ENCODE measurements at regions not wholly inside any gene's neighbourhood (a gene's known extent, or its start where the extent isn't known, plus 50 kb on each side); places are given as distances from the start of the nearest gene placed in this dataset.
"Not testable (repeated sequence)": the region's sequence is repeated elsewhere in the genome, so short reads cannot be mapped to it uniquely, and the experiment has no call there.

GRCh38 chr6:27836141-27836782 lies 75.9 kb downstream of the OR2B2 start:
- peaks cover 29% of the 10 kb centered on the region for H3K4me1 ChIP-seq (ENCODE audit: insufficient read depth, low read length)
- peak overlapping the region; percentile 98 for H3K27ac ChIP-seq (ENCODE audit: low read depth, low read length)
- peak overlapping the region; percentile 86 for H3K4me3 ChIP-seq (ENCODE audit: low read length)
- H3K36me3 ChIP-seq (ENCODE audit: insufficient read depth, low read length) = no peaks in the 10 kb centered on the region
- no peaks in the 10 kb centered on the region for H3K27me3 ChIP-seq (ENCODE audit: insufficient read depth, low read length)
- H3K9ac ChIP-seq (ENCODE audit: low read depth, low read length) = peak overlapping the region; percentile 99
- 60% methylated on average over 3 of the region's 3 CpGs for WGBS
- no peaks in the 10 kb centered on the region for H3K9me3 ChIP-seq (ENCODE audit: insufficient read depth, low read depth, low read length)

- peaks cover 29% of the 10 kb centered on the region for H3K4me1 ChIP-seq (ENCODE audit: insufficient read depth, low read length)
- WGBS = 86% methylated on average over 4 of the region's 4 CpGs
- H3K4me3 ChIP-seq (ENCODE audit: low read length) = no peak overlapping the region
- no peaks in the 10 kb centered on the region for H3K36me3 ChIP-seq (ENCODE audit: insufficient read depth, low read length)
- H3K27me3 ChIP-seq (ENCODE audit: insufficient read depth, low read length) = no peaks in the 10 kb centered on the region
- no peaks in the 10 kb centered on the region for H3K9me3 ChIP-seq (ENCODE audit: insufficient read depth, low read depth, low read length)
- peak overlapping the region; percentile 43; the same call in 1 of the 2 replicates for H3K9ac ChIP-seq (ENCODE audit: low read depth, low read length)
- H3K27ac ChIP-seq (ENCODE audit: low read depth, low read length) = peak overlapping the region; percentile 21; the same call in 1 of the 2 replicates
These were observed 77.2 kb downstream of the OR2B2 start for GRCh38 chr6:27834879-27835549.

GRCh38 chr6:27834384-27834783 lies 77.8 kb downstream of the OR2B2 start:
- peaks cover 29% of the 10 kb centered on the region for H3K4me1 ChIP-seq (ENCODE audit: insufficient read depth, low read length)
- no CpG with 5 or more reads among the region's 1 CpG for WGBS
- H3K9ac ChIP-seq (ENCODE audit: low read depth, low read length) = no peak overlapping the region

GRCh38 chr6:27831434-27832081 lies 80.6 kb downstream of the OR2B2 start:
- H3K9ac ChIP-seq (ENCODE audit: low read depth, low read length) = peak overlapping the region; percentile 93
- H3K4me1 ChIP-seq (ENCODE audit: insufficient read depth, low read length) = peaks cover 27% of the 10 kb centered on the region
- H3K9me3 ChIP-seq (ENCODE audit: insufficient read depth, low read depth, low read length); H3K27me3 ChIP-seq (ENCODE audit: insufficient read depth, low read length); H3K36me3 ChIP-seq (ENCODE audit: insufficient read depth, low read length): not testable (repeated sequence)
- under 1% methylated on average over 20 of the region's 26 CpGs for WGBS
- H3K27ac ChIP-seq (ENCODE audit: low read depth, low read length) = peak overlapping the region; percentile 96
- peak overlapping the region; percentile 71 for H3K4me3 ChIP-seq (ENCODE audit: low read length)

More at GRCh38 chr6:27834384-27834783, 77.8 kb downstream of the OR2B2 start:
- Histone ChIP-seq H3K27ac (ENCODE audit: low read depth, low read length) (0 out of 2 replicates have a peak overlapping the region, but pooled peaks have one; percentile 17), H3K4me3 (ENCODE audit: low read length) (no peak overlapping the region), H3K9me3 (ENCODE audit: insufficient read depth, low read depth, low read length) (no peaks in the 10 kb centered on the region), H3K36me3 (ENCODE audit: insufficient read depth, low read length) (no peaks in the 10 kb centered on the region), H3K27me3 (ENCODE audit: insufficient read depth, low read length) (no peaks in the 10 kb centered on the region)

GRCh38 chr6:27830600-27831433 lies 81.4 kb downstream of the OR2B2 start:
- WGBS = under 1% methylated on average over 28 of the region's 52 CpGs
- not testable (repeated sequence) for H3K9me3 ChIP-seq (ENCODE audit: insufficient read depth, low read depth, low read length); H3K36me3 ChIP-seq (ENCODE audit: insufficient read depth, low read length); H3K27me3 ChIP-seq (ENCODE audit: insufficient read depth, low read length)
- Histone ChIP-seq H3K4me1 (ENCODE audit: insufficient read depth, low read length) (peaks cover 20% of the 10 kb centered on the region), H3K9ac (ENCODE audit: low read depth, low read length) (peak overlapping the region; percentile 93), H3K27ac (ENCODE audit: low read depth, low read length) (peak overlapping the region; percentile 93), H3K4me3 (ENCODE audit: low read length) (peak overlapping the region; percentile 71)

GRCh38 chr6:27830212-27830599 lies 82.0 kb downstream of the OR2B2 start:
- Histone ChIP-seq H3K9me3 (ENCODE audit: insufficient read depth, low read depth, low read length) (peaks cover 9% of the 10 kb centered on the region; the same call in 1 of the 2 replicates), H3K36me3 (ENCODE audit: insufficient read depth, low read length) (peaks cover 7% of the 10 kb centered on the region), H3K27ac (ENCODE audit: low read depth, low read length) (peak overlapping the region; percentile 93), H3K27me3 (ENCODE audit: insufficient read depth, low read length) (no peaks in the 10 kb centered on the region), H3K4me1 (ENCODE audit: insufficient read depth, low read length) (peaks cover 17% of the 10 kb centered on the region), H3K9ac (ENCODE audit: low read depth, low read length) (peak overlapping the region; percentile 93), H3K4me3 (ENCODE audit: low read length) (peak overlapping the region; percentile 71)
- 3% methylated on average over 5 of the region's 5 CpGs for WGBS

GRCh38 chr6:27829453-27830211 lies 82.6 kb downstream of the OR2B2 start:
- Histone ChIP-seq H3K36me3 (ENCODE audit: insufficient read depth, low read length) (peaks cover 7% of the 10 kb centered on the region), H3K4me3 (ENCODE audit: low read length) (peak overlapping the region; percentile 71), H3K9me3 (ENCODE audit: insufficient read depth, low read depth, low read length) (peaks cover 9% of the 10 kb centered on the region; the same call in 1 of the 2 replicates), H3K27me3 (ENCODE audit: insufficient read depth, low read length) (no peaks in the 10 kb centered on the region), H3K4me1 (ENCODE audit: insufficient read depth, low read length) (peaks cover 11% of the 10 kb centered on the region), H3K9ac (ENCODE audit: low read depth, low read length) (peak overlapping the region; percentile 93), H3K27ac (ENCODE audit: low read depth, low read length) (peak overlapping the region; percentile 93)
- 88% methylated on average over 8 of the region's 9 CpGs for WGBS

- 98% methylated on average over 24 of the region's 35 CpGs for WGBS
- not testable (repeated sequence) for H3K36me3 ChIP-seq (ENCODE audit: insufficient read depth, low read length); H3K9ac ChIP-seq (ENCODE audit: low read depth, low read length); H3K4me3 ChIP-seq (ENCODE audit: low read length); H3K27ac ChIP-seq (ENCODE audit: low read depth, low read length); H3K27me3 ChIP-seq (ENCODE audit: insufficient read depth, low read length); H3K9me3 ChIP-seq (ENCODE audit: insufficient read depth, low read depth, low read length)
- H3K4me1 ChIP-seq (ENCODE audit: insufficient read depth, low read length) = peaks cover 17% of the 10 kb centered on the region
These were observed 84.7 kb downstream of the OR2B2 start for GRCh38 chr6:27827477-27827876.

GRCh38 chr6:27826612-27826985 lies 85.6 kb downstream of the OR2B2 start:
- peaks cover 11% of the 10 kb centered on the region for H3K4me1 ChIP-seq (ENCODE audit: insufficient read depth, low read length)
- H3K27ac ChIP-seq (ENCODE audit: low read depth, low read length) = not testable (repeated sequence)
- WGBS = 73% methylated on average over 12 of the region's 30 CpGs

GRCh38 chr6:27825848-27826611 lies 86.2 kb downstream of the OR2B2 start:
- 18% methylated on average over 11 of the region's 15 CpGs for WGBS
- not testable (repeated sequence) for H3K9ac ChIP-seq (ENCODE audit: low read depth, low read length); H3K4me1 ChIP-seq (ENCODE audit: insufficient read depth, low read length); H3K9me3 ChIP-seq (ENCODE audit: insufficient read depth, low read depth, low read length); H3K27ac ChIP-seq (ENCODE audit: low read depth, low read length); H3K27me3 ChIP-seq (ENCODE audit: insufficient read depth, low read length); H3K36me3 ChIP-seq (ENCODE audit: insufficient read depth, low read length)
- H3K4me3 ChIP-seq (ENCODE audit: low read length) = peak overlapping the region; percentile 74; the same call in 1 of the 2 replicates

More at GRCh38 chr6:27826612-27826985, 85.6 kb downstream of the OR2B2 start:
- H3K27me3 ChIP-seq (ENCODE audit: insufficient read depth, low read length); H3K4me3 ChIP-seq (ENCODE audit: low read length); H3K9ac ChIP-seq (ENCODE audit: low read depth, low read length); H3K36me3 ChIP-seq (ENCODE audit: insufficient read depth, low read length); H3K9me3 ChIP-seq (ENCODE audit: insufficient read depth, low read depth, low read length): not testable (repeated sequence)

Data from HUES64 (cell line).